Right ventricle myocardium inferior (tissue), 1 donor: ENCODE measurements at regions not wholly inside any gene's neighbourhood (a gene's known extent, or its start where the extent isn't known, plus 50 kb on each side); places are given as distances from the start of the nearest gene placed in this dataset.
"Not testable (repeated sequence)": the region's sequence is repeated elsewhere in the genome, so short reads cannot be mapped to it uniquely, and the experiment has no call there.

Source experiments
- ATAC-seq: fragments of 200-7000 bp; cut with Tn5 transposase; one replicate; pipeline ENCODE4 v1.9.1; 2020; ENCODE audit warnings: mild to moderate bottlenecking, moderate library complexity
- DNase-seq: peaks from one replicate; pipeline ENCODE4 v3.0.0; 2021; ENCODE audit errors: missing footprints
- intact Hi-C: fragments of 100-400 bp; cut with DNase I; formaldehyde crosslinking; loops from one replicate; pipeline ENCODE4 v1.11.0; 2022
- donor health status: DM: no; HTN: yes; CAD: no; lungs with severe emphysema.

DNA sequence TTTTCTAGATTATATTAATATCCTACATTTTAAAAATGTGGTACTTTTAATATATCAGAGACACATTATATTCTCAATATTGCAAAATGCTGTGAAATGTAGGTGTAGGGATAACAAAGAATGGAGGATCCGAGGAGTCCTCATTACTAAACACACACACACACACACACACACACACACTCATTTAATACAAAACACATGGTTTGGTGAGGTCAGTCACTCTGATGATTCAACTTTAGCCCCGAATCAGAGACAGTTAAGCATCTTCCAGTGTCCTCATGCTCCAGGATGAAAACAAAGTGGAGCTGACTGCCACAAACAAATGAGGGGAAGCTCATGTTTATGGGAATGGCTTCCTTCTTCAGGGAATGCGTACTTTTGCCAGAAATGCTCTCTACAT lies 147.5 kb downstream of the CYSLTR2 start:
- ATAC-seq (no peak), DNase-seq (no peak)
- intact Hi-C loops = no loop called here

GRCh38 chr13:48804821-48805601 lies 151.3 kb downstream of the CYSLTR2 start:
- DNase-seq (no peak), ATAC-seq (no peak)
- intact Hi-C loops = no loop called here

- DNase-seq (no peak), ATAC-seq (no peak)
- intact Hi-C loops = no loop called here
Measured at GRCh38 chr13:48806522-48806921, 152.8 kb downstream of the CYSLTR2 start.

- intact Hi-C loops = no loop called here
- ATAC-seq (no peak), DNase-seq (no peak)
Measured at GRCh38 chr13:48808683-48809082, 155.0 kb downstream of the CYSLTR2 start.

GRCh38 chr13:48810013-48810412 lies 156.3 kb downstream of the CYSLTR2 start:
- no peak for DNase-seq
- ATAC-seq = no peak
- intact Hi-C loops = no loop called here

DNA sequence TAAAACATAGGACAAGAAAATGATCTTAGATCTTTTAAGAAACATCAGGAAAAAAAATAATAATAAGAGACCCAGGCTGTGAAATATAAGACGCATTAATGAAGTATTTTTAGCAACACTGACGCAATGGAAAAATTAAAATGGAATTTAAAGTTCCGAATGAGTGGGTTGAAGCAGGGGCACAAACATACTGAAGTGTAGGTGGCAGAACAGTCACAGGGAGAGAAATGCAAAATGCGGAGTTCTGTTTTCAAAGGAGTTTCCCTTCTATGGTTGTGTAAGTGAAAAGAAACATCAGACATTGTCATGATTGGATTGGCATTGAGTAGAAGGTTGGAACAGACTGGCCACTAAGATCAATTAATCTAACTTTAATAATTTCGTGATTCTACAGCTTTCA lies 159.8 kb downstream of the CYSLTR2 start:
- intact Hi-C loops = no loop called here
- DNase-seq (no peak), ATAC-seq (no peak)

- intact Hi-C loops = no loop called here
- DNase-seq = no peak
- no peak for ATAC-seq
Measured at GRCh38 chr13:48816700-48817099, 159.0 kb upstream of the FNDC3A start.

DNA sequence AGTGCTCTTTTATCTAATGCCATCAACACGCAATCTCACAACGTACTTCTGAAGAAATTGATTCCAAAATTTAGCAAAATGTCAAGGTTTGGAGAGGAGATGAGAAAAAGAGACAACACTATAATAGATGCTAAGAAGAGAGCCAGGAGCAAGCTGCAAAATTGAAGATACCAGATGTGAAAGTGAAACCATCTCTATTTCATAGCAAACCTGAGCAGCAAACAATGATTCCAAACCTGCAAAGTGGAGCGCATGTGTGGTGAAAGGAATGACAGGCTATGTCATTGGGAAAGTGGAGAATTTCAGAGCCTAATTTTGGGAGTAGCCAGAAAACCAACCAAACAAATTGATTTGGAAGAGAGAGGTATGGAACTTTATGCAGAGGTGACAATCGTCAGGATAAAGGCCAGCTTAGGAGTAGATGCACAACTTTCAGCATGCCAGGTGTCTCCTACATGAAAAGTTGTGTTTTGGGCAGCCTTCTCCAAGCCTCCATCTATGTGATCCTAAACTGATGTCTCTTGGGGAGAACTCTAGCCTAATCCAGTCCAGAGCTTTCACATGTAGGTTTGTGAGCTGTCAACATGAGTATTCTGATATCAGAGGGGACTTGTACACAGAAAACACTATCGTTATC lies 158.4 kb upstream of the FNDC3A start:
- intact Hi-C loops = no loop called here
- no peak for DNase-seq
- no peak for ATAC-seq

DNA sequence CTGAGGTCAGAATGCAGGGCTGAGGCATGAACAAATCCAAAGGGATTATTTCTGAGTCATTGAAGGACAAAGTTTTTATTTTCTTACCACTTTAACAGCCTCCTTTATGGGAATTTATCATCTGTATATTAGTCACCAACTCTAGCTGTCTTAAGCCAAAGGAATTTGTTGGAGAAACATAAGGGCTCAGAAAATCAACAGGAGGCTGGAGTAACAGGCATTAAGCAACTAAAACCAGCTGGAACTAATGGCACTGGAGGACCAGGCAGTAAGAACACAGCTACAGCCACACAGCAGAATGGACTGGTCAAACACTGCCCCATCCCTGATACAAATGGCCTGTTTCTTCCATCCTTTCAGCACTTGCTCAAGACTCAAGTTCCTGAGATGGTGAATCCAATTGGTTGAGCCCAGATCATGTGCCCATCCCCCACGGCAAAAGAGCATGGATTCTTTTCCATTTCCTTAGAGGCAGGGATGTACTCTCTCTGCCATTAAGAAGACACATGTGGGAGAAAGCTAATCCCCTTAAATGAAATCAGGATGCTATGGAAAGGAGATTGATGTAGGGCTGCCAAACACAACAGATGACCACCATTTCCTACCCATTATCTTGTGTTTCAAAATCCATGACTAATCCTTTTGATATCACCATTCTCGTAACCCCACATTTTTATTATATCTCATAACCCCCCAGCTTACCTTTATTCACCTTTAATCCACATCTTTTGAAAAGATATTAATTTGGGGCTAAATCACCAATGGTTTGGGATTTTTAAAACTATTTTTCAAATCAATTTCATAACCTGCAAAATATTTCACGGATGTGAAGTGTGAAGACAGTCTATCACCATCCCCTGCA lies 157.0 kb upstream of the FNDC3A start:
- no peak for ATAC-seq
- no peak for DNase-seq
- intact Hi-C loops = no loop called here

GRCh38 chr13:48819376-48819775 lies 156.3 kb upstream of the FNDC3A start:
- DNase-seq = no peak
- intact Hi-C loops = no loop called here
- no peak for ATAC-seq

DNA sequence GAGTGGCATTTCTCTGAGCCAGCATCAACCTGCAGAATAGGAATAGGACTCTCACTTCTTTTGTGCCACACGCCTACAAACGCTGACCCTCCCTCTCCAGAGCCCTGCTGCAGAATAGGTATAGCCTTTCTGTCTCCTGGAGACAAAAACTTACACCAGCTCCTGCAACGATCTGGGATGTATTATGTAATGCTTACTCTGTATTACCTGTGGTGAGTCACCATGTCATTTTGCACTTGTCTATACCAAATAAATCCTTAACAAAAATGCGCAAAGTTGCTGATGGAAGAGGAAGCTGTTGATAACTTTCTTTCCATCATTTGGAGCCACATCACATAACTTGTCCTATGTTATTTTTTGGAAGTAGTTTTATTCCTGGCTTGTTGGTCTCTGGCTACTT lies 155.8 kb upstream of the FNDC3A start:
- no peak for DNase-seq
- ATAC-seq = no peak
- intact Hi-C loops = no loop called here

GRCh38 chr13:48823526-48823925 lies 152.2 kb upstream of the FNDC3A start:
- DNase-seq, intact Hi-C loops, ATAC-seq: not testable (repeated sequence)

DNA sequence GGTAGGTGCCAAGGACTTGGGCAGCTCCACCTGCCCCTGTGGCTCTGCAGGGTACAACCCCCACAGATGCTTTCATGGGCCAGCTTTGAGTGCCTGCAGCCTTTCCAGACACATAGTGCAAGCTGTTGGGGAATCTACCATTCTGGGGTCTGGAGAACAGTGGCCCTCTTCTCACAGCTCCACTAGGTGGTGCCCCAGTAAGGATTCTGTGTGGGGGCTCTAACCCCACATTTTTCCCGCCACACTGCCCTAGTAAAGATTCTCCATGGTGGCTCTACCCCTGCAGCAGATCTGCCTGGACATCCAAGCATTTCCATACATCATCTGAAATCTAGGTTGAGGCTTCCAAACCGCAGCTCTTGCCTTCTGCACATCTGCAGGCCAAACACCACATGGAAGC lies 149.7 kb upstream of the FNDC3A start:
- DNase-seq (no peak), ATAC-seq (no peak)
- intact Hi-C loops = no loop called here

DNA sequence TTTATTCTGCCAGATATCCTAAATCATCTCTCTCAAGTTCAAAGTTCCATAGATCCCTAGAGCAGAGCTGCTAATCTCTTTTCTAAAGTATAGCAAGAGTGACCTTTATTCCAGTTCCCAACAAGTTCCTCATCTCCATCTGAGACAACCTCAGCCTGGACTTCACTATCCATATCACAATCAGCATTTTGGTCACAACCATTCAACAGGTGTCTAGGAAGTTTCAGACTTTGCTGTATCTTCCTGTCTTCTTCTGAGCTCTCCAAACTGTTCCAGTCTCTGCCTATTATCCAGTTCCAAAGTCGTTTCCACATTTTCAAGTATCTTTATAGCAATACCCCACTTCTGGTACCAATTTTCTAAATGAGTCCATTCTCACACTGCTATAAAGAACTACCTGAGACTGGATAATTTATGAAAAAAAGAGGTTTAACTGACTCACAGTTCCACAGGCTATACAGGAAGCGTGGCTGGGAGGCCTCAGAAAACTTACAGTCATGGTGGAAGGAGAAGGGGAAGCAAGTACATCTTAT lies 148.7 kb upstream of the FNDC3A start:
- DNase-seq, intact Hi-C loops: not testable (repeated sequence)

GRCh38 chr13:48827709-48828108 lies 148.0 kb upstream of the FNDC3A start:
- no peak for ATAC-seq

More for the DNA sequence above, 148.7 kb upstream of the FNDC3A start:
- ATAC-seq = not testable (repeated sequence)

GRCh38 chr13:48828962-48829411 lies 146.7 kb upstream of the FNDC3A start:
- ATAC-seq = no peak
- intact Hi-C loops = no loop called here

More at GRCh38 chr13:48827709-48828108, 148.0 kb upstream of the FNDC3A start:
- intact Hi-C loops = no loop called here
- DNase-seq = no peak

GRCh38 chr13:48829536-48829935 lies 146.2 kb upstream of the FNDC3A start:
- DNase-seq (no peak), ATAC-seq (no peak)
- intact Hi-C loops = no loop called here

More at GRCh38 chr13:48828962-48829411, 146.7 kb upstream of the FNDC3A start:
- no peak for DNase-seq

- no peak for ATAC-seq
- DNase-seq = no peak
- intact Hi-C loops = no loop called here
Measured at GRCh38 chr13:48831248-48831647, 144.5 kb upstream of the FNDC3A start.

DNA sequence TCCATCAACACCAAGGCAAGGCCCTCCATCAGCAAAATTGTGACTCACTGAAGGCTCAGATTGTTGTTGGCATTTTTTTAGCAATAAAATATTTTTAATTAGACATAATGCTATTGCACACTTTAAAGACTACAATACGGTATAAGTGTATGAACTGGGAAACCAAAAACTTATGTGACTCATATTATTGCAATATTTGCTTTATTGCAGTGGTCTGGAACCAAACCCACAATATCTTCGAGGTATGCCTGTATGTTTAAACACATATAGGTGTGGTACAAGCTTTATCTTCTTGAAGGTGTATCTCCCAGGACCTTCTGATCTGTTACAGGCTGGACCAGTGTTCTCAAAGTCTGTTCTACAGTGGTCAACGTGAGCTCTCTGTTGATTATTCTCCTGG lies 142.3 kb upstream of the FNDC3A start:
- ATAC-seq (no peak), DNase-seq (no peak)
- intact Hi-C loops = no loop called here
